Calu3 (cell line): ENCODE measurements at regions not wholly inside any gene's neighbourhood (a gene's known extent, or its start where the extent isn't known, plus 50 kb on each side); places are given as distances from the start of the nearest gene placed in this dataset.

ENCODE experiments used
- BruUV-seq: library from RNA; stranded (reverse); fragments of 400-500 nt; replicated peaks from 2 replicates; lab custom pipeline; 2021; lab: Mats Ljungman, UMichigan
- CTCF ChIA-PET: fragments of 300-600 bp; sonication (Branson Sonifier 250); formaldehyde crosslinking; loops from one replicate; lab custom pipeline; 2022; ENCODE audit warnings: antibody characterized with exemption; lab: Charles Lee
- DNase-seq: peaks from one replicate; pipeline ENCODE4 v3.0.0; 2022
- H3K27ac Mint-ChIP-seq: one replicate; pipeline ENCODE4 v1.8.0; 2022; ENCODE audit warnings: mixed read lengths; ENCODE audit not compliant: unreplicated experiment
- H3K27me3 Mint-ChIP-seq: one replicate; pipeline ENCODE4 v1.8.0; 2022; ENCODE audit warnings: mixed read lengths; ENCODE audit not compliant: unreplicated experiment
- H3K36me3 Mint-ChIP-seq: one replicate; pipeline ENCODE4 v1.8.0; 2022; ENCODE audit warnings: mild to moderate bottlenecking, moderate library complexity, mixed read lengths; ENCODE audit not compliant: insufficient read depth, unreplicated experiment
- H3K4me1 Mint-ChIP-seq: one replicate; pipeline ENCODE4 v1.8.0; 2022; ENCODE audit warnings: mild to moderate bottlenecking, low read depth, mixed read lengths; ENCODE audit not compliant: unreplicated experiment
- H3K4me3 Mint-ChIP-seq: one replicate; pipeline ENCODE4 v1.8.0; 2022; ENCODE audit warnings: mild to moderate bottlenecking, low read depth, moderate library complexity, mixed read lengths; ENCODE audit not compliant: unreplicated experiment
- H3K9me3 Mint-ChIP-seq: one replicate; pipeline ENCODE4 v1.8.0; 2022; ENCODE audit warnings: low read depth, mixed read lengths; ENCODE audit not compliant: unreplicated experiment
- CTCF ChIP-seq: fragments of 200-600 bp; IDR thresholded peaks from one replicate; pipeline ENCODE4 v1.8.0; 2022; ENCODE audit warnings: antibody characterized with exemption; ENCODE audit not compliant: unreplicated experiment
- intact Hi-C: fragments of 100-400 bp; cut with micrococcal nuclease; formaldehyde crosslinking; loops from one replicate; pipeline ENCODE4 v1.10.0; 2022; ENCODE audit not compliant: unreplicated experiment

GRCh38 chr2:18061717-18062116 lies 183.2 kb downstream of the KCNS3 start:
- Mint-ChIP-seq H3K27ac (no peak overlapping the region), H3K36me3 (no peaks in the 10 kb centered on the region), H3K9me3 (peaks cover 11% of the 10 kb centered on the region), H3K4me3 (no peak overlapping the region), H3K4me1 (no peaks in the 10 kb centered on the region), H3K27me3 (peaks cover 45% of the 10 kb centered on the region)
- intact Hi-C loops, result no loop called here
- no peak for TF ChIP-seq CTCF
- no peak for DNase-seq
- no TSS peak for BruUV-seq
- CTCF ChIA-PET, result interaction anchor here (0.7 kb wide), 3 partner anchors 194 to 1201 kb away, joined by 3 to 5 read pairs (median 4); no protein-coding TSS in a partner anchor

DNA sequence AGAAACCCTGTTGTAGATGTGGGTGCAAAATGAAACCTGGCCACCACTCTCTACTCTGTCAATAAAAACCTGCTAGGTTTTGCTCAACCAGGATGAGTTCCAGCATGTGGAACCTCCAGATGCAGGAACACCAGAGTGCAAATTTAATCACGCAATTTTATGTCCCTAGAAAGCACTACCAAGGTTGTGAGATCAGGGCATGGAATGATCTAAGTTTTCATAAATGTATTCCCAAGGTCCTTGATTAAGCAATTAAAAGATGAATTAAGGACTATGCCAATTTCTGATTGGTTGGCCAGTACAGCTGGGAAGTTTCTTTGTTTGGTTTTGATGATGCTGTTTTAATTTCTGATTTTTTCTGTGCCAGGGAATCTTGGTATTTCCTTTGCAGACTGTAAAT lies 179.2 kb downstream of the KCNS3 start:
- Mint-ChIP-seq H3K9me3 (peaks cover 11% of the 10 kb centered on the region), H3K36me3 (no peaks in the 10 kb centered on the region), H3K27me3 (peaks cover 27% of the 10 kb centered on the region), H3K4me3 (no peak overlapping the region), H3K27ac (no peak overlapping the region), H3K4me1 (no peaks in the 10 kb centered on the region)
- intact Hi-C loops, result no loop called here
- no peak for DNase-seq
- TF ChIP-seq CTCF, result no peak
- CTCF ChIA-PET, result no interaction called here
- no TSS peak for BruUV-seq

DNA sequence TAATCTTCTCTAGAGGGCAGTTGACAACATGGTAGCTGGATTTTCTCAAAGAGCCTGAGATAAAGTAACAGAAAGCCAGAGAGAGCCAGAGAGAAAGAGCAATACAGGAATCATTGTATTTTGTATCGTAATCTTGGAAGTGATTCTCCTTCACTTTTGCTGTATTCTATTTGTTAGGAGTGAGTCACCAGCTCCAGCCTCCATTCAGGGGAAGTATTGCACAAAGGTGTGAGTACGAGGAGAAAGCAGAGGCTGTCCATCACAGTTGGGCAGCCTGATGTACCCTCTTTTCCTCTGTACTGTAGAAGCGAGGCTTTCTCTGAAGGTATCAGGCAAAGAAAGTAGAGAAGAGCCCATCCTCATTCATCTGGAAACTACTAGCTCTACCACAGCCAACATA lies 176.8 kb downstream of the KCNS3 start:
- no peaks in the 10 kb centered on the region for H3K36me3 Mint-ChIP-seq
- no peak overlapping the region for H3K27ac Mint-ChIP-seq
- H3K9me3 Mint-ChIP-seq, result peaks cover 4% of the 10 kb centered on the region
- no peak for TF ChIP-seq CTCF
- DNase-seq, result no peak
- intact Hi-C loops, result no loop called here
- CTCF ChIA-PET, result no interaction called here
- no peaks in the 10 kb centered on the region for H3K4me1 Mint-ChIP-seq
- BruUV-seq, result no TSS peak
- H3K27me3 Mint-ChIP-seq, result peaks cover 14% of the 10 kb centered on the region
- no peak overlapping the region for H3K4me3 Mint-ChIP-seq

- TF ChIP-seq CTCF, result no peak
- CTCF ChIA-PET, result no interaction called here
- Mint-ChIP-seq H3K27me3 (peaks cover 10% of the 10 kb centered on the region), H3K36me3 (peaks cover 7% of the 10 kb centered on the region), H3K4me1 (peaks cover 18% of the 10 kb centered on the region), H3K9me3 (peaks cover 5% of the 10 kb centered on the region), H3K4me3 (no peak overlapping the region), H3K27ac (no peak overlapping the region)
- no peak for DNase-seq
- no TSS peak for BruUV-seq
- intact Hi-C loops, result no loop called here
Measured at GRCh38 chr2:18050001-18050400, 171.5 kb downstream of the KCNS3 start.
